Keratinocyte (primary cell): ENCODE measurements at regions not wholly inside any gene's neighbourhood (a gene's known extent, or its start where the extent isn't known, plus 50 kb on each side); places are given as distances from the start of the nearest gene placed in this dataset.

Experiments
- EZH2 ChIP-seq: IDR thresholded peaks from one replicate; pipeline ENCODE4 v1.6.1; 2012; ENCODE audit warnings: inconsistent platforms, mild to moderate bottlenecking, low read length, moderate library complexity
- TF ChIP-seq, protein P1 (sequence below), 3 experiments: IDR thresholded peaks in 1 of 3; conservative IDR thresholded peaks in 1 of 3; optimal IDR thresholded peaks in 1 of 3; 2 replicates in 2 of 3; 3 replicates in 1 of 3; pipeline versions ENCODE3 to v1.5.1; 2011; ENCODE audit warnings: low read length in 3 of 3, mild to moderate bottlenecking in 3 of 3, moderate library complexity in 2 of 3, control low read depth in 1 of 3, inconsistent platforms in 1 of 3; ENCODE audit not compliant: insufficient read depth in 2 of 3; ENCODE audit errors: extremely low read depth in 1 of 3

DNA sequence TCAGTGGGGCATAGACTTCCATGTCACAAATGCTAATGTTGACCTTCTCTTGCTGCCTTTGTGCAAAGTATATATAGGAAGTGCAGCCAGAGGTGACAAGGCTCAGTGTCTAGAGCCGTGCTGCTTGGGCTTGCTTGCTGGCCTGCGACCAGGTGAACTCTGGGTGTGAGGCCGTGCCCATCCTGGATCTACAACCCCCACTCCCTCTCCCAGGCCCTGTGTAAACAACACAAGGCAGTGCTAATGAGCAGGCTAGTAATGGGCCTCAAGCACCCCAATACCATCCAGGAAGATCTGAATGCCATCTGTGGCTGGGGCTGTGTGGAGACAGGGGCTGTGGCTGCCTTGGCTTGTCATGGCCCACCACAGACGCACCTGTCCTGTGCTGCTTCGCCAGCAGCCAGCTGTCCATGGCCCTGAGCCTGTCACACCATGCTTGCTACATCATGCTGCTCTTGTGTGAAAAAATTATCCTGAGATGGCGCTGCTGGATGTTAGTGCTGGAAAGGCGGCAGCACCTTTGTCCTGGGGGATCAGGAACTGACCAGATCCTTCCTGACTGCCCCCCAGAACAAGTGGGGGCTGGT lies 107.6 kb upstream of the ZNF92 start:
- TF ChIP-seq, protein P1, sequence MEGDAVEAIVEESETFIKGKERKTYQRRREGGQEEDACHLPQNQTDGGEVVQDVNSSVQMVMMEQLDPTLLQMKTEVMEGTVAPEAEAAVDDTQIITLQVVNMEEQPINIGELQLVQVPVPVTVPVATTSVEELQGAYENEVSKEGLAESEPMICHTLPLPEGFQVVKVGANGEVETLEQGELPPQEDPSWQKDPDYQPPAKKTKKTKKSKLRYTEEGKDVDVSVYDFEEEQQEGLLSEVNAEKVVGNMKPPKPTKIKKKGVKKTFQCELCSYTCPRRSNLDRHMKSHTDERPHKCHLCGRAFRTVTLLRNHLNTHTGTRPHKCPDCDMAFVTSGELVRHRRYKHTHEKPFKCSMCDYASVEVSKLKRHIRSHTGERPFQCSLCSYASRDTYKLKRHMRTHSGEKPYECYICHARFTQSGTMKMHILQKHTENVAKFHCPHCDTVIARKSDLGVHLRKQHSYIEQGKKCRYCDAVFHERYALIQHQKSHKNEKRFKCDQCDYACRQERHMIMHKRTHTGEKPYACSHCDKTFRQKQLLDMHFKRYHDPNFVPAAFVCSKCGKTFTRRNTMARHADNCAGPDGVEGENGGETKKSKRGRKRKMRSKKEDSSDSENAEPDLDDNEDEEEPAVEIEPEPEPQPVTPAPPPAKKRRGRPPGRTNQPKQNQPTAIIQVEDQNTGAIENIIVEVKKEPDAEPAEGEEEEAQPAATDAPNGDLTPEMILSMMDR (optimal IDR thresholded peaks at IDR 0.05 in 1 of 3, IDR thresholded peaks at IDR 0.05 in 1 of 3, conservative IDR thresholded peaks at IDR 0.05 in 1 of 3; ENCODE audit: extremely low read depth in 1 of 3, insufficient read depth in 2 of 3, low read length in 3 of 3) = no peak
- no peak for TF ChIP-seq EZH2
